Pancreas (tissue), 10 donors: ENCODE measurements at regions not wholly inside any gene's neighbourhood (a gene's known extent, or its start where the extent isn't known, plus 50 kb on each side); places are given as distances from the start of the nearest gene placed in this dataset.
A peak's percentile ranks its signal among the peaks of the same experiment; 100 is the strongest.

ENCODE experiments used
- ATAC-seq, 4 donors: fragments of 200-7000 bp; cut with Tn5 transposase; one replicate each; pipeline versions ENCODE4 v1.8.0 to v1.9.1; 2020; ENCODE audit warnings: mild to moderate bottlenecking in 4 of 4, moderate library complexity in 4 of 4
- DNase-seq, 6 donors: peaks; one replicate each; pipeline ENCODE4 v3.0.0-alpha.2; 2020
- FAIRE-seq: peaks from 2 replicates; lab custom pipeline; 2012; peaks lifted over from hg19 to GRCh38; lab: Jason Lieb, UNC
- H3K27ac ChIP-seq, 4 donors: fragments of 200-600 bp; sonication (generic); 1 replicate in 3 of 4; 2 replicates in 1 of 4; pipeline versions ENCODE4 v1.5.0 to v1.8.0; 2020
- H3K27me3 ChIP-seq, 4 donors: fragments of 200-600 bp; one replicate each; pipeline ENCODE4 v1.8.0; 2021
- H3K36me3 ChIP-seq, 3 donors: fragments of 200-600 bp; sonication (generic) in 1 of 3; one replicate each; pipeline versions ENCODE4 v1.5.0 to v1.8.0; 2020 to 2021
- H3K4me1 ChIP-seq, 3 donors: fragments of 200-600 bp; one replicate each; pipeline ENCODE4 v1.8.0; 2021
- H3K4me3 ChIP-seq, 4 donors: fragments of 200-600 bp; sonication (generic) in 2 of 4; one replicate each; pipeline versions ENCODE4 v1.5.0 to v1.8.0; 2020 to 2021
- H3K9me3 ChIP-seq, 4 donors: fragments of 200-600 bp; one replicate each; pipeline ENCODE4 v1.8.0; 2021
- CTCF ChIP-seq, 4 donors: fragments of 200-600 bp; sonication (generic) in 3 of 4; IDR thresholded peaks; one replicate each; pipeline versions ENCODE4 v1.5.0 to v1.8.0; 2021; ENCODE audit warnings: antibody characterized with exemption in 4 of 4
- WGBS, 2 donors: extraction: QIAGEN DNeasy Blood & Tissue Kit; methylation state at CpG; one replicate each; pipeline ENCODE4 v1.1.7; 2013; 5-methylcytosine and 5-hydroxymethylcytosine counted together
- intact Hi-C, 3 donors: fragments of 100-400 bp; cut with DNase I; formaldehyde crosslinking; loops; one replicate each; pipeline versions ENCODE4 v1.11.1 to v1.14.2; 2022
- donor health status: healthy with polysubstance abuse.
- donor health status: DM: no; HTN: no; CAD: no; lungs with moderate emphysema.
- donor health status: DM: no; HTN: no; CAD: no.
- donor health status: control.
- donor health status: control.
- donor health status: Bipolar disorder and iron deficiency.
- donor health status: DM: yes; HTN: yes; CAD: no.
- donor health status: DM: no; HTN: no; CAD: no.
- donor health status: DM: no; HTN: no; CAD: no.
- donor health status: DM: yes; HTN: yes; CAD: no.

DNA sequence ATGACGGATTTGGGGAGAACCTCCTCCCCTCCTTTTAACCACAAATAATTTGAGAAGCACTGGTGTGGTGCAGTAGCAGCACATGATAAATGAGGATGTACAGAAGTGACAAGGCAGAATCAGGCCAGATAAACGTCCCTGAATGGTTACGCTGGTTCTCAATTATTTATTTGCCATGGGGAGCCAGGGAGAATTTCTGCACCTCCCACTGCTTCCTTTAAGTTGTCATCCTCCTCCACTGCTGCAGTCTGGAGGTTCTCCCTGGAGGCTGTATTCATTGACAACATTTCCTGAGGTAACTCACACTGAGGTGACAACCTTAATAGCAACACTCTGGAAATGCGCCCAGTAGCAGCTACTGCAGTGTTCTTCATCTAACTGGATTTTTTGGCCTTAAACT, 308.9 kb upstream of the SLITRK1 start:
- H3K9me3 ChIP-seq, result no peaks in the 10 kb centered on the region
- no peak for FAIRE-seq
- H3K27ac ChIP-seq, result no peak overlapping the region
- no peak for DNase-seq
- TF ChIP-seq CTCF (IDR thresholded peaks at IDR 0.05), result no peak
- no peaks in the 10 kb centered on the region for H3K4me1 ChIP-seq
- WGBS, 2 donors, result 58 to 63% methylated on average over 4 of the region's 4 CpGs
- H3K36me3 ChIP-seq, result no peaks in the 10 kb centered on the region
- H3K4me3 ChIP-seq, result no peak overlapping the region
- intact Hi-C loops, result no loop called here
- no peak for ATAC-seq
- H3K27me3 ChIP-seq, result no peaks in the 10 kb centered on the region

- 70 to 74% methylated on average over 1 of the region's 1 CpG for WGBS, 2 donors
- intact Hi-C loops, result no loop called here
- Histone ChIP-seq H3K9me3 (no peaks in the 10 kb centered on the region), H3K4me3 (no peak overlapping the region), H3K4me1 (no peaks in the 10 kb centered on the region), H3K36me3 (no peaks in the 10 kb centered on the region), H3K27me3 (no peaks in the 10 kb centered on the region), H3K27ac (no peak overlapping the region)
- ATAC-seq (no peak), DNase-seq (no peak), FAIRE-seq (no peak)
- TF ChIP-seq CTCF (IDR thresholded peaks at IDR 0.05), result no peak
These were observed 305.4 kb upstream of the SLITRK1 start for GRCh38 chr13:84187626-84188025.

DNA sequence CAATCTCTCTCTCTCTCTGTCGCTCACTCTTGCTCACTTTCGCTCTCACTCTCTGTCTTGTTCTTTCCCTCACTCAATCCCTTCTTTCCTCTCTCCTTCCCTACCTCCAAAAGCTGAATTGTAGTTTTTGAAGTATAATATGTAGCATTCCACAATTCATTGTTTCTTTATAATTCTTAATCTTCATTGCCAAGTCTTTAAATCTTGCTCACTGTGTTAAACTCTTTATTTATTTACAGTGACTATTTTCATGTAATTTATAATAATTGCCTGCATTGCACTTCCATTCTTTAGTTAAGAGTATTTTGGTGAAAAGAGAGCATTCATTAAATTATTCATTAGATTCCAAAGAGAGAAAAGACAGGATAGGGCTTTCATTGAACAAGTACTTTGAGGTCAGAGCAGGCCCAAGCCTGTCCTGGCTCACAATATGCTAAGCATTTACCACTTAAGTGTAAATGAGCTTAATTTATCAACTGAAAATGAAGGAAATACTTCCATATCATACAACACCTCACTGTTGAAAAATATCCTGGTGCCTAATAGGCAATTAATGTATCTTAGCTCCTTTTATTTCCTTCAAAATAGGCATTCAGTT, 257.4 kb upstream of the SLITRK1 start:
- FAIRE-seq, result no peak

GRCh38 chr13:84137292-84137691, 255.0 kb upstream of the SLITRK1 start:
- no peaks in the 10 kb centered on the region for H3K27me3 ChIP-seq
- DNase-seq, result no peak
- ATAC-seq, result peak in 2 of 4 donors; percentile 14 to 47
- H3K36me3 ChIP-seq, result no peaks in the 10 kb centered on the region
- TF ChIP-seq CTCF (IDR thresholded peaks at IDR 0.05), result no peak
- intact Hi-C loops, result no loop called here
- no peak for FAIRE-seq
- 74 to 92% methylated on average over 2 of the region's 2 CpGs for WGBS, 2 donors
- no peak overlapping the region for H3K4me3 ChIP-seq
- H3K27ac ChIP-seq, result no peak overlapping the region
- no peaks in the 10 kb centered on the region for H3K9me3 ChIP-seq
- no peaks in the 10 kb centered on the region for H3K4me1 ChIP-seq

More for the DNA sequence above, 257.4 kb upstream of the SLITRK1 start:
- H3K27me3 ChIP-seq, result no peaks in the 10 kb centered on the region
- H3K4me1 ChIP-seq, result no peaks in the 10 kb centered on the region
- ATAC-seq (no peak), DNase-seq (no peak)
- intact Hi-C loops, result no loop called here
- H3K4me3 ChIP-seq, result no peak overlapping the region
- TF ChIP-seq CTCF (IDR thresholded peaks at IDR 0.05), result no peak
- no peaks in the 10 kb centered on the region for H3K9me3 ChIP-seq
- no peaks in the 10 kb centered on the region for H3K36me3 ChIP-seq
- WGBS, 2 donors, result 97 to 99% methylated on average over 2 of the region's 2 CpGs
- H3K27ac ChIP-seq, result no peak overlapping the region

DNA sequence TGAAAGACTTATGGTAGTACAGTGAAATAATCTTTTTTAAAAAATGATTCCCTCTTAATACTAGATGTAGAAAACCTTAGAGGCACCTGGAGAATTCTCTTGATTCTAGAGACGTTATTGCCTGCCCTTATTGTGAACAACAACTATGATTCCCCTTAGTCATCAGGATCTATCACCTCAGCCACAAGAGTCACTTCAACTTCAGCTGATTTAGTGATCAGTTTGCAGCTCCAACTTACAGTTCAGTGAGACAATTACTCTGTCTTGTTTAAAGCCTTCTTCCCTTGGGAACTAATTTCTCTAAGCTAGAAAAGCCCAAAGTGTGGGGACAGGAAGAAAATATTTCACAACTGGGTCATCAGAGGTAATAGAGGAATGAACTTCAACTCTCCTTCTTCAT, 254.3 kb upstream of the SLITRK1 start:
- no peak overlapping the region for H3K27ac ChIP-seq
- no peaks in the 10 kb centered on the region for H3K36me3 ChIP-seq
- H3K4me3 ChIP-seq, result no peak overlapping the region
- intact Hi-C loops, result no loop called here
- H3K27me3 ChIP-seq, result no peaks in the 10 kb centered on the region
- no peaks in the 10 kb centered on the region for H3K9me3 ChIP-seq
- FAIRE-seq, result no peak
- WGBS, 2 donors, result 55 to 63% methylated on average over 1 of the region's 1 CpG
- DNase-seq, result no peak
- TF ChIP-seq CTCF (IDR thresholded peaks at IDR 0.05), result no peak
- no peak for ATAC-seq
- H3K4me1 ChIP-seq, result no peaks in the 10 kb centered on the region
